K562 (cell line): ENCODE measurements at regions not wholly inside any gene's neighbourhood (a gene's known extent, or its start where the extent isn't known, plus 50 kb on each side); places are given as distances from the start of the nearest gene placed in this dataset.

Experiments
- ATAC-seq: fragments of 200-7000 bp; cut with Tn5 transposase; 3 replicates; pipeline ENCODE4 v1.9.1; 2020; ENCODE audit warnings: moderate library complexity
- BruUV-seq: library from RNA; stranded (reverse); fragments of 400-500 nt; replicated peaks from 2 replicates; lab custom pipeline; 2021; lab: Mats Ljungman, UMichigan
- CTCF ChIA-PET: fragments of 300-600 bp; formaldehyde crosslinking; extraction: SDS; loops from one replicate; lab custom pipeline; 2021; ENCODE audit warnings: low intra/inter-chr PET ratio; lab: Yijun Ruan, JAX
- POLR2A ChIA-PET: fragments of 300-600, 350-650 bp; sonication (Branson Sonifier 250); formaldehyde crosslinking; extraction: SDS; loops from one replicate; lab custom pipeline; 2021; ENCODE audit warnings: antibody characterized with exemption, inconsistent platforms; lab: Yijun Ruan, JAX
- DNase-seq, 4 experiments: peaks; one replicate each; pipeline versions ENCODE4 v3.0.0 to v3.0.0-alpha.2; 2011 to 2018; ENCODE audit warnings: low spot score in 3 of 4, mixed read lengths in 3 of 4; ENCODE audit errors: extremely low read depth in 1 of 4
- FAIRE-seq: peaks from 2 replicates; lab custom pipeline; 2011; peaks lifted over from hg19 to GRCh38; lab: Jason Lieb, UNC
- H2AFZ ChIP-seq: 2 replicates; pipeline ENCODE4 v1.6.0; 2011; ENCODE audit warnings: low read depth, low read length, control low read depth, inconsistent platforms
- H3K27ac ChIP-seq: fragments of 200-600 bp; 3 replicates; pipeline ENCODE4 v1.8.0; 2011; ENCODE audit warnings: low read depth, mild to moderate bottlenecking, control low read depth, inconsistent platforms, low read length, moderate library complexity, mixed read lengths; ENCODE audit errors: extremely low read depth
- H3K27me3 ChIP-seq, 2 experiments: fragments of 300-600 bp in 1 of 2; 2 replicates in 1 of 2; 3 replicates in 1 of 2; pipeline versions ENCODE4 v1.6.0 to v1.8.0; 2011; ENCODE audit warnings: inconsistent platforms in 2 of 2, low read length in 2 of 2, mild to moderate bottlenecking in 1 of 2, mixed read lengths in 1 of 2, moderate library complexity in 1 of 2; ENCODE audit not compliant: control insufficient read depth in 2 of 2, insufficient read depth in 2 of 2
- H3K36me3 ChIP-seq: fragments of 300-600 bp; 3 replicates; pipeline ENCODE4 v1.8.0; 2011; ENCODE audit warnings: mild to moderate bottlenecking, low read length, inconsistent platforms; ENCODE audit not compliant: control insufficient read depth, insufficient read depth
- H3K4me1 ChIP-seq, 2 experiments: fragments of 200-600 bp in 1 of 2; replicated peaks in 1 of 2; 2 replicates in 1 of 2; 3 replicates in 1 of 2; pipeline versions ENCODE4 v1.5.1 to v1.8.0; 2011; ENCODE audit warnings: inconsistent platforms in 2 of 2, low read length in 2 of 2, mild to moderate bottlenecking in 1 of 2, mixed read lengths in 1 of 2, moderate library complexity in 1 of 2; ENCODE audit not compliant: control insufficient read depth in 2 of 2, insufficient read depth in 2 of 2
- H3K4me2 ChIP-seq: 2 replicates; pipeline ENCODE4 v1.6.1; 2011; ENCODE audit warnings: low read length, control low read depth, inconsistent platforms, mixed read lengths; ENCODE audit not compliant: insufficient read depth
- H3K4me3 ChIP-seq: fragments of 200-600 bp; sonication (generic), shearing (Covaris generic); 2 replicates; pipeline ENCODE4 v1.5.1; 2016; ENCODE audit warnings: control low read depth, inconsistent platforms
- H3K79me2 ChIP-seq: fragments of 200-600 bp; 3 replicates; pipeline ENCODE4 v1.8.0; 2011; ENCODE audit warnings: low read length, inconsistent platforms; ENCODE audit not compliant: control insufficient read depth, insufficient read depth
- H3K9ac ChIP-seq, 2 experiments: 2 replicates each; pipeline versions ENCODE4 v1.6.0 to v1.6.1; 2011; ENCODE audit warnings: low read depth in 2 of 2, low read length in 2 of 2, control low read depth in 1 of 2, inconsistent platforms in 1 of 2, mild to moderate bottlenecking in 1 of 2, mixed read lengths in 1 of 2; ENCODE audit not compliant: insufficient read depth in 1 of 2
- H3K9me1 ChIP-seq: one replicate; pipeline ENCODE4 v1.6.0; 2011; ENCODE audit warnings: inconsistent platforms, mild to moderate bottlenecking, low read length, moderate library complexity; ENCODE audit not compliant: control insufficient read depth, insufficient read depth
- H3K9me3 ChIP-seq: replicated peaks from 2 replicates; pipeline ENCODE4 v1.5.1; 2011; ENCODE audit warnings: low read depth, low read length, inconsistent platforms; ENCODE audit not compliant: control insufficient read depth, insufficient read depth
- H4K20me1 ChIP-seq: replicated peaks from 2 replicates; pipeline ENCODE4 v1.6.1; 2011; ENCODE audit warnings: low read length, inconsistent platforms, mixed read lengths; ENCODE audit not compliant: control insufficient read depth, insufficient read depth
- CEBPB ChIP-seq: fragments of 450-650 bp; IDR thresholded peaks from 2 replicates; pipeline ENCODE4 v1.6.1; 2016; ENCODE audit warnings: missing genetic modification characterization, missing compliant biosample characterization
- ERF ChIP-seq: fragments of 450-650 bp; formaldehyde crosslinking; IDR thresholded peaks from 2 replicates; pipeline ENCODE4 v1.4.0; 2020; ENCODE audit warnings: mild to moderate bottlenecking, mixed read lengths
- ETV1 ChIP-seq: fragments of 450-650 bp; conservative IDR thresholded peaks from 2 replicates; pipeline ENCODE4 v1.6.1; 2016; ENCODE audit warnings: missing genetic modification characterization, control low read depth, low read depth, missing compliant biosample characterization
- FUS ChIP-seq: fragments of 200-400 bp; formaldehyde crosslinking; optimal IDR thresholded peaks from 2 replicates; pipeline ENCODE3; 2017; ENCODE audit warnings: low read depth, low read length
- HSF4 ChIP-seq: fragments of 250-450 bp; sonication (Bioruptor Pico); IDR thresholded peaks from 2 replicates; pipeline ENCODE4 v2.1.2; 2022; ENCODE audit warnings: mild to moderate bottlenecking, moderate library complexity, borderline replicate concordance
- KDM2B ChIP-seq: fragments of 250-450 bp; sonication (Bioruptor Pico); IDR thresholded peaks from 2 replicates; pipeline ENCODE4 v1.8.0; 2021; ENCODE audit warnings: mild to moderate bottlenecking, moderate library complexity
- KDM5B ChIP-seq: fragments of 200-600 bp; sonication (generic); IDR thresholded peaks from 2 replicates; pipeline ENCODE4 v1.6.1; 2012; ENCODE audit warnings: low read depth, mild to moderate bottlenecking, moderate library complexity, low read length, control low read depth, inconsistent platforms; ENCODE audit not compliant: insufficient replicate concordance
- SMARCE1 ChIP-seq: fragments of 450-650 bp; IDR thresholded peaks from 2 replicates; pipeline ENCODE4 v1.7.1; 2016; ENCODE audit warnings: mild to moderate bottlenecking
- SPI1 ChIP-seq: IDR thresholded peaks from 2 replicates; pipeline ENCODE4 v1.6.1; 2011; ENCODE audit warnings: low read depth, low read length, control low read depth, borderline replicate concordance
- SRSF9 ChIP-seq: fragments of 200-400 bp; formaldehyde crosslinking; IDR thresholded peaks from 2 replicates; pipeline ENCODE4 v1.6.1; 2017; ENCODE audit warnings: low read depth, low read length, borderline replicate concordance
- TAF9B ChIP-seq: fragments of 450-650 bp; IDR thresholded peaks from 2 replicates; pipeline ENCODE4 v1.6.1; 2018; ENCODE audit warnings: mild to moderate bottlenecking; ENCODE audit not compliant: partially characterized antibody
- TBL1XR1 ChIP-seq, 2 experiments: IDR thresholded peaks; 2 replicates each; pipeline ENCODE4 v1.6.1; 2012; ENCODE audit warnings: improper control_type of control experiment in 2 of 2, low read length in 2 of 2, mild to moderate bottlenecking in 1 of 2
- ZNF347 ChIP-seq: fragments of 450-650 bp; formaldehyde crosslinking; IDR thresholded peaks from 2 replicates; pipeline ENCODE4 v1.4.0; 2020; ENCODE audit warnings: low read depth, mild to moderate bottlenecking, moderate library complexity
- ZNF785 ChIP-seq: fragments of 250-450 bp; sonication (Bioruptor Pico); IDR thresholded peaks from 2 replicates; pipeline ENCODE4 v1.4.0; 2020; ENCODE audit warnings: mild to moderate bottlenecking
- WGBS: fragments of 100-300 bp; shearing (Covaris generic); methylation state at CpG from one replicate; pipeline ENCODE4 v1.1.6; 2016; ENCODE audit warnings: low coverage, mixed read lengths; ENCODE audit not compliant: insufficient coverage; ENCODE audit errors: missing lambda C conversion rate; 5-methylcytosine and 5-hydroxymethylcytosine counted together
- in situ Hi-C: fragments of 300-500 bp; cut with MboI; formaldehyde crosslinking; loops from 4 replicates; pipeline ENCODE4 v1.15.0; 2018; ENCODE audit warnings: inconsistent platforms, mixed read lengths
- intact Hi-C: fragments of 100-400 bp; cut with micrococcal nuclease; formaldehyde crosslinking; loops from 2 replicates; pipeline ENCODE4 v1.14.2; 2022
- TF ChIP-seq, protein P1 (sequence below), 2 experiments: fragments of 450-650 bp in 1 of 2; IDR thresholded peaks; 2 replicates each; pipeline ENCODE4 v1.6.1; 2011 to 2017; ENCODE audit warnings: low read depth in 2 of 2, antibody characterized with exemption in 1 of 2, borderline replicate concordance in 1 of 2, low read length in 1 of 2, mild to moderate bottlenecking in 1 of 2, mixed read lengths in 1 of 2; ENCODE audit not compliant: control insufficient read depth in 1 of 2
- TF ChIP-seq, protein P2 (sequence below): fragments of 450-650 bp; formaldehyde crosslinking; IDR thresholded peaks from 2 replicates; pipeline ENCODE4 v1.4.0; 2022; ENCODE audit warnings: mild to moderate bottlenecking, moderate library complexity
- TF ChIP-seq, protein P3 (sequence below): fragments of 250-450 bp; sonication (Bioruptor Pico); IDR thresholded peaks from 2 replicates; pipeline ENCODE4 v1.8.0; 2022; ENCODE audit warnings: moderate library complexity, mild to moderate bottlenecking, inconsistent platforms
- TF ChIP-seq, protein P4 (sequence below): sonication (generic); formaldehyde crosslinking; IDR thresholded peaks from 2 replicates; pipeline ENCODE4 v1.8.0; 2022; ENCODE audit warnings: mild to moderate bottlenecking, missing genetic modification reagents

DNA sequence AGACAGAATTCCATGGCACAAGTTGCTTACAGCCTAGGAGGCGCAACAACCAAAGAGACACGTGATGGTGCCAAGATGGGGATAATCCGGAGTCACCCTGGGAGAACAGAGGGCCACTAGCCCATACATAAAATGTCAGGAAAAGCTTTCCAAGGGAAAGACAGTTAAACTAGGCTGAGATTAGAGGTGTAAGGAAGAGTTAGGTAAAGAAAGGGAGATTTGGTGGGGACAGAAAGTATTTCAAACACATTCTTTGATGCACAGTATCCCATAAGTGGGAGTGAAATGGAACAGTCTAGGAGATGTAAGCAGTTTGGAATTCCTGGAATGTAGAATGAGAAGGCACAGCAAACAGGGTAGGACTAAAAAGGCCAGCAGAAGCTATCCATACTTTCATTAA is 860.9 kb upstream of the LCORL start:
- ChIA-PET POLR2A (no interaction called here), CTCF (no interaction called here)
- no peak overlapping the region for H3K27ac ChIP-seq
- no peak overlapping the region for H3K9ac ChIP-seq
- H3K36me3 ChIP-seq: no peaks in the 10 kb centered on the region
- H2AFZ ChIP-seq: no peak overlapping the region
- 0% methylated on average over 3 of the region's 3 CpGs for WGBS
- intact Hi-C loops: no loop called here
- no peaks in the 10 kb centered on the region for H3K27me3 ChIP-seq
- H3K4me2 ChIP-seq: no peak overlapping the region
- ATAC-seq (no peak), FAIRE-seq (no peak), DNase-seq (no peak)
- H3K9me1 ChIP-seq: no peaks in the 10 kb centered on the region
- H3K4me3 ChIP-seq: no peak overlapping the region
- no peaks in the 10 kb centered on the region for H3K9me3 ChIP-seq
- H3K4me1 ChIP-seq: no peaks in the 10 kb centered on the region
- in situ Hi-C loops: no loop called here
- TF ChIP-seq SRSF9: no peak
- TF ChIP-seq KDM5B: no peak
- TF ChIP-seq HSF4 (CRISPR knock-in tag): no peak
- TF ChIP-seq SMARCE1: no peak
- no peak for TF ChIP-seq TBL1XR1 (IDR thresholded peaks at IDR 0.05; ENCODE audit: low read length in 2 of 2)
- TF ChIP-seq, protein P1, sequence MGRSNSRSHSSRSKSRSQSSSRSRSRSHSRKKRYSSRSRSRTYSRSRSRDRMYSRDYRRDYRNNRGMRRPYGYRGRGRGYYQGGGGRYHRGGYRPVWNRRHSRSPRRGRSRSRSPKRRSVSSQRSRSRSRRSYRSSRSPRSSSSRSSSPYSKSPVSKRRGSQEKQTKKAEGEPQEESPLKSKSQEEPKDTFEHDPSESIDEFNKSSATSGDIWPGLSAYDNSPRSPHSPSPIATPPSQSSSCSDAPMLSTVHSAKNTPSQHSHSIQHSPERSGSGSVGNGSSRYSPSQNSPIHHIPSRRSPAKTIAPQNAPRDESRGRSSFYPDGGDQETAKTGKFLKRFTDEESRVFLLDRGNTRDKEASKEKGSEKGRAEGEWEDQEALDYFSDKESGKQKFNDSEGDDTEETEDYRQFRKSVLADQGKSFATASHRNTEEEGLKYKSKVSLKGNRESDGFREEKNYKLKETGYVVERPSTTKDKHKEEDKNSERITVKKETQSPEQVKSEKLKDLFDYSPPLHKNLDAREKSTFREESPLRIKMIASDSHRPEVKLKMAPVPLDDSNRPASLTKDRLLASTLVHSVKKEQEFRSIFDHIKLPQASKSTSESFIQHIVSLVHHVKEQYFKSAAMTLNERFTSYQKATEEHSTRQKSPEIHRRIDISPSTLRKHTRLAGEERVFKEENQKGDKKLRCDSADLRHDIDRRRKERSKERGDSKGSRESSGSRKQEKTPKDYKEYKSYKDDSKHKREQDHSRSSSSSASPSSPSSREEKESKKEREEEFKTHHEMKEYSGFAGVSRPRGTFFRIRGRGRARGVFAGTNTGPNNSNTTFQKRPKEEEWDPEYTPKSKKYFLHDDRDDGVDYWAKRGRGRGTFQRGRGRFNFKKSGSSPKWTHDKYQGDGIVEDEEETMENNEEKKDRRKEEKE (IDR thresholded peaks at IDR 0.05; ENCODE audit: borderline replicate concordance in 1 of 2, control insufficient read depth in 1 of 2, low read depth in 2 of 2, low read length in 1 of 2): no peak
- no peak for TF ChIP-seq ZNF785 (CRISPR knock-in tag)
- no peak for TF ChIP-seq CEBPB (tag)
- TF ChIP-seq, protein P2, sequence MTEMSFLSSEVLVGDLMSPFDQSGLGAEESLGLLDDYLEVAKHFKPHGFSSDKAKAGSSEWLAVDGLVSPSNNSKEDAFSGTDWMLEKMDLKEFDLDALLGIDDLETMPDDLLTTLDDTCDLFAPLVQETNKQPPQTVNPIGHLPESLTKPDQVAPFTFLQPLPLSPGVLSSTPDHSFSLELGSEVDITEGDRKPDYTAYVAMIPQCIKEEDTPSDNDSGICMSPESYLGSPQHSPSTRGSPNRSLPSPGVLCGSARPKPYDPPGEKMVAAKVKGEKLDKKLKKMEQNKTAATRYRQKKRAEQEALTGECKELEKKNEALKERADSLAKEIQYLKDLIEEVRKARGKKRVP (CRISPR knock-in tag): no peak
- TF ChIP-seq FUS: no peak
- TF ChIP-seq ETV1: no peak
- TF ChIP-seq, protein P3, sequence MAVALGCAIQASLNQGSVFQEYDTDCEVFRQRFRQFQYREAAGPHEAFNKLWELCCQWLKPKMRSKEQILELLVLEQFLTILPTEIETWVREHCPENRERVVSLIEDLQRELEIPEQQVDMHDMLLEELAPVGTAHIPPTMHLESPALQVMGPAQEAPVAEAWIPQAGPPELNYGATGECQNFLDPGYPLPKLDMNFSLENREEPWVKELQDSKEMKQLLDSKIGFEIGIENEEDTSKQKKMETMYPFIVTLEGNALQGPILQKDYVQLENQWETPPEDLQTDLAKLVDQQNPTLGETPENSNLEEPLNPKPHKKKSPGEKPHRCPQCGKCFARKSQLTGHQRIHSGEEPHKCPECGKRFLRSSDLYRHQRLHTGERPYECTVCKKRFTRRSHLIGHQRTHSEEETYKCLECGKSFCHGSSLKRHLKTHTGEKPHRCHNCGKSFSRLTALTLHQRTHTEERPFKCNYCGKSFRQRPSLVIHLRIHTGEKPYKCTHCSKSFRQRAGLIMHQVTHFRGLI (CRISPR knock-in tag): no peak
- no peak for TF ChIP-seq ERF (CRISPR knock-in tag)
- TF ChIP-seq KDM2B (CRISPR knock-in tag): no peak
- no peak for TF ChIP-seq TAF9B
- TF ChIP-seq ZNF347 (CRISPR knock-in tag): no peak
- TF ChIP-seq, protein P4, sequence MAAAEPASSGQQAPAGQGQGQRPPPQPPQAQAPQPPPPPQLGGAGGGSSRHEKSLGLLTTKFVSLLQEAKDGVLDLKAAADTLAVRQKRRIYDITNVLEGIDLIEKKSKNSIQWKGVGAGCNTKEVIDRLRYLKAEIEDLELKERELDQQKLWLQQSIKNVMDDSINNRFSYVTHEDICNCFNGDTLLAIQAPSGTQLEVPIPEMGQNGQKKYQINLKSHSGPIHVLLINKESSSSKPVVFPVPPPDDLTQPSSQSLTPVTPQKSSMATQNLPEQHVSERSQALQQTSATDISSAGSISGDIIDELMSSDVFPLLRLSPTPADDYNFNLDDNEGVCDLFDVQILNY (CRISPR knock-in tag): no peak
- no peak for TF ChIP-seq SPI1
- no peaks in the 10 kb centered on the region for H4K20me1 ChIP-seq
- H3K79me2 ChIP-seq: no peaks in the 10 kb centered on the region
- no TSS peak for BruUV-seq
